Loucy (cell line): ENCODE measurements at regions not wholly inside any gene's neighbourhood (a gene's known extent, or its start where the extent isn't known, plus 50 kb on each side); places are given as distances from the start of the nearest gene placed in this dataset.

Experiments used
- CTCF ChIP-seq: fragments of 200-600 bp; sonication (generic); conservative IDR thresholded peaks from 2 replicates; pipeline ENCODE4 v1.5.1; 2014; ENCODE audit warnings: mild to moderate bottlenecking, antibody characterized with exemption, low read length
- EZH2phosphoT487 ChIP-seq: fragments of 200-600 bp; IDR thresholded peaks from 2 replicates; pipeline ENCODE4 v1.6.1; 2018; ENCODE audit warnings: antibody characterized with exemption, mild to moderate bottlenecking, moderate library complexity, borderline replicate concordance

DNA sequence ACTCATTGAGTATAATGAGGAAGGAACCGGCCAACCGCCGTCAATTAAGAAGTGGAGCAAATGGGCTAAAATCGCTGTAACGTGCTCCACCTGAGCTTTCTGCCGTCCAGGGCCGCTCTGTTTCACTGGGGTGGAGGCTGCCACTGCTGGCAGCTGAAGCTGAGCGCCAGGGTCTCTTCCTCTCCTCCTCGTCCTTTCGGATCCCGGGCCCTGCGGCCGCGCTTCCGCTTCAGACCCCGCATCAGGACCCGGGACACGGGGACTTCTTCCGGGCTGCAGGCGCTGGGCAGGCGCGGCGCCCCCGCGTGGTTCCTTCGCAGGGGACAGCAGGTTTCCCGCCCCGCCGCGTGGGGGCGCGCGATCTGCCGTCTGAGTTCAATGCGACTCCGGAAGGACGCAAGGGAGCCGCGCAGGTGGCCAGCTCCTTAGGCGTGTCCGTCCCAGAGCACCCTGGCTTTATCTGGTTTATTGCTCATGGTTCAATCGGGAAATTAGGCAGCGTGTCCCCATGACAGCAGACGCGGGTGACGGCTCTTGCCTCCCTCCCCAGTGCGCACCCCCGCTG, 519.8 kb downstream of the TRIML1 start:
- TF ChIP-seq CTCF = no peak
- TF ChIP-seq EZH2phosphoT487 = no peak
